Astrocyte (in vitro differentiated cells and primary cell): ENCODE measurements at regions not wholly inside any gene's neighbourhood (a gene's known extent, or its start where the extent isn't known, plus 50 kb on each side); places are given as distances from the start of the nearest gene placed in this dataset.

Source experiments
- EZH2 ChIP-seq: IDR thresholded peaks from 2 replicates; pipeline ENCODE4 v1.6.1; 2012; ENCODE audit warnings: mild to moderate bottlenecking, low read length, inconsistent platforms; ENCODE audit not compliant: insufficient read depth
- TF ChIP-seq, protein P1 (sequence below): IDR thresholded peaks from 2 replicates; pipeline ENCODE4 v1.5.1; 2011; ENCODE audit warnings: low read depth, mild to moderate bottlenecking, inconsistent platforms, low read length, moderate library complexity; ENCODE audit not compliant: insufficient read depth

DNA sequence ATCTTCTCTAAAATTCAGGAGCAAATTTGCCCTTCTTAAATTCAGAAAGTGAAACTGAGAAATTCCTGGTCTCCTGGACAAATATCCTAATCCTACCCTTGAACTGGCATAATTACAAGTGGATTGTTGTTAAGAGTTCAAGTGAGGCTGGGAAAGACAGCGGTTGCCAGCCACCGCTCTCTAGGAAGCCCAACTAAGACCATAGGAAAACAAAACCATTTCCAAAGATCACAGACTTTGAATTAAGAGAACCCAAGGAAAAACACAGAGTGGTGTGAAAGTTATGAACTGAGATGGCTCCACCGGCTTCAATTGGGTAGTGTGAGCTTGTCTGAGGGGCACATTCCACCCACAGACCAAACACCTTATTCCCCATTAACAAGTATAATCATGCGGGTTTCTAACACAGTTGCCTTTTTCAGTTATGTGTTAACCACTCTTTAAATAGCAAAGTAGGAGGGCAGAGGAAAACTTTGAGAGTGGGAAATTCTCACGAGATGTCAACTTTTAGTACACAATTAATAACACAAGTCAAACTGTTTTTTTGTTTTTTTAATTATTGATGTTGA lies 1628.8 kb upstream of the SEL1L start:
- TF ChIP-seq, protein P1, sequence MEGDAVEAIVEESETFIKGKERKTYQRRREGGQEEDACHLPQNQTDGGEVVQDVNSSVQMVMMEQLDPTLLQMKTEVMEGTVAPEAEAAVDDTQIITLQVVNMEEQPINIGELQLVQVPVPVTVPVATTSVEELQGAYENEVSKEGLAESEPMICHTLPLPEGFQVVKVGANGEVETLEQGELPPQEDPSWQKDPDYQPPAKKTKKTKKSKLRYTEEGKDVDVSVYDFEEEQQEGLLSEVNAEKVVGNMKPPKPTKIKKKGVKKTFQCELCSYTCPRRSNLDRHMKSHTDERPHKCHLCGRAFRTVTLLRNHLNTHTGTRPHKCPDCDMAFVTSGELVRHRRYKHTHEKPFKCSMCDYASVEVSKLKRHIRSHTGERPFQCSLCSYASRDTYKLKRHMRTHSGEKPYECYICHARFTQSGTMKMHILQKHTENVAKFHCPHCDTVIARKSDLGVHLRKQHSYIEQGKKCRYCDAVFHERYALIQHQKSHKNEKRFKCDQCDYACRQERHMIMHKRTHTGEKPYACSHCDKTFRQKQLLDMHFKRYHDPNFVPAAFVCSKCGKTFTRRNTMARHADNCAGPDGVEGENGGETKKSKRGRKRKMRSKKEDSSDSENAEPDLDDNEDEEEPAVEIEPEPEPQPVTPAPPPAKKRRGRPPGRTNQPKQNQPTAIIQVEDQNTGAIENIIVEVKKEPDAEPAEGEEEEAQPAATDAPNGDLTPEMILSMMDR: no peak
- TF ChIP-seq EZH2: no peak
